ENCODE measurements at regions not wholly inside any gene's neighbourhood (a gene's known extent, or its start where the extent isn't known, plus 50 kb on each side); places are given as distances from the start of the nearest gene placed in this dataset.

DNA sequence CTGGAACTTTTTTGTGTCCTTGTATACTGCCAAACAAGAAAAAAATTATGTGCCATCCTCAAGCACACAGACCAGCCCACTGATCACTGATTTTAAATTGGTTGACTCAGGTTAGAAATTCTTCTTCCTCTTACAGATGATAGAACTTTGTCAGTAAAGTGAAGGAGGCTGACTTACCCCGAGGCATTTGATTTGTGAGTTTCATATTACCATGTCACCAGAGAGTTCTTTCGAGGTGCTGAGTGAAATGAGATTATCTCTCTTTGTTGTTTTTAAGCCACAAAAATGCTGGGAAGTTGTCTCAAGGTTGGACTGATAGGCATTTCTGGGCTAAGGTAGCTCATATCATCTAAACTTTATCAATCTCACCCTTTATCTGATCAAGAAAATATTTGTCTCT, 78.8 kb upstream of the FAM180A start:
- DNase-seq, result no peak

DNA sequence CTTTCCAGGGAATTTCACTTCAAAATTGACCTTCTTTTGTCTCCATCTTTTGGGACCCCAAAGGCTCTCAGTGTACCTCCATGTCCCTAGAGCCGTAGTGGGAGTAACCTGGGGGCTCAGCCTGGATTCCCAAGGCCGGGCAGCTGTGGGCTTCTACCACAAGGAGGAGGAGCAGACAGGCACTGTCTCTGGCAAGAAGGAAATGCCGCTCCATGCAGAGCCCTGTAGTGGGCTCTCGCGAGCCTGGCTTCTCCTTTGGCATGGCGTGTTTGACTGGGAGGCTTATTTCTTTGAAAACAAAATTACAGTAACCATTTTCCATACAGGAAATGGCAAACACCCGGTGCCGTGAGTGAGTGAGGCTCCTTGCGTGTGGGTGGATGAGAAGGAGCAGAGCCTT, 76.8 kb upstream of the FAM180A start:
- no peak for DNase-seq

DNA sequence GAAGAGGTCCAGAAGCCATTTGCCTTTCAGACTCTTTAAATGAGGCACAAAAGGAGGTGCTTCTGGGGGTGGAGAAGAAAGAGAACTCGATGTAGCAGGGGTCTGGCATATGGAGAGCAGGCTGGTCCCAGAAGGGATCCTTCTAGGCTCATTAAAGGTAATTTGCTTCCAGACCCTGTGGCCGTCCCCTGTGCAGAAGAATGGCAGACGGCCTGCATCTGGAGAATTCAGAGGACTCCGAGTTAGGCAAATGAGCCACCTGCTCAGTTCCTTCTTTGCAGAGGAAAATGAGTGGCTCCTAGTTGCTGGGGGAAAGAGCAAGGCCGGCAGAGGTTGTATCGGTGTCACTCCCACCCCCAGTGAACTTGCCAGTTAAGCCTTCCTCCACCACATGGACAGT, 73.8 kb upstream of the FAM180A start:
- no peak for DNase-seq

DNA sequence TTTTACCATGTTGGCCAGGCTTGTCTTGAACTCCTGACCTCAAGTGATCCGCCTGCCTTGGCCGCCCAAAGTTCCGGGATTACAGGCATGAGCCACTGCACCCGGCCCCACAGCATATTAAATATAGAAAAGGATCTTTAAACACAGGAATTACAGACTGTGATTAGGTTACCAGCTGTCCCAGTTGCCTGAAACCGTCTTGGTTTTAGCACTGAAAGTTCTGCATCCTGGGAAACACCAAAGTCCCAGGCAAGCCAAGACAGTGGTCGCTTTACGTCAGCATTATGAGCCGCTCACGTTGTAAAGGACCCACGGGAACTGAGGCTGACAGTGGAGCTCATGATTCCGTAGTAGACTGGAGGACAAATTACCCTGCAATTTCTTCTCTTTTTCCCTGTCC, 69.0 kb upstream of the FAM180A start:
- no peak for DNase-seq

DNA sequence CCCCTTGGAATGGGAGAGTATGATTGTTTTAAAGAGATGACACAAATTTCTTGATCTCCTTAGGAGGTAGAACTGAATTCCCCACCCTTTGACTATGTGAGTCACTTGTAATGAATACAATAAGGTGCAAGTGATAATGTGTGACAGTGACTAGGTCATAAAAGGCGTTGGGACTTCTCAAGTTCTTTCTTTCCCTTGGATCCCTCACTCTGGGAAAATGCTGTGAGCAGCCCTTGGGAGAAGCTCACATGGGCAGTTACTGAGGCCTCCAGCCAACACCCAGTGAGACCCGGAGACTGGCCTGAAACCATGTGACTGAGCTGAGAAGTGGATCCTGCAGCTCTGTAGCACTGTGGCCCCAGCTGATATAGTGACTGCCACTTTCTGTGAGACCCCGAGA, 66.4 kb upstream of the FAM180A start:
- no peak for DNase-seq

DNA sequence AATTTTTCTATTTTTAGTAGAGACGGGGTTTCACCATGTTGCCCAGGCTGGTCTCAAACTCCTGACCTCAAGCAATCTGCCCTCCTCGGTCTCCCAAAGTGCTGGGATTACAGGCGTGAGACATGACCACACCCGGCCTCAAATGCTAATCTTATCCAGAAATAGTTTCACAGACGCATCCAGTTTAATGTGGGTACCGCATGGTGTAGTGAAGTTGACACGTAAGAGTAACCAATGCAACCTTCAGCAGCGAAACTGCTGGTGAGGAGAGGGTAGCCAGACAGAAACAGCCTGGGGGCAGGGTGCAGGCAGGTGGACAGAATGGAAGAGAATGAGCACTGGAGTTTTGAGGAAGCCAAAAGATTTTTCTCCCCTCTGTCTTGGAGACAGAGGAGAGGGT, 63.5 kb upstream of the FAM180A start:
- DNase-seq, result no peak

DNA sequence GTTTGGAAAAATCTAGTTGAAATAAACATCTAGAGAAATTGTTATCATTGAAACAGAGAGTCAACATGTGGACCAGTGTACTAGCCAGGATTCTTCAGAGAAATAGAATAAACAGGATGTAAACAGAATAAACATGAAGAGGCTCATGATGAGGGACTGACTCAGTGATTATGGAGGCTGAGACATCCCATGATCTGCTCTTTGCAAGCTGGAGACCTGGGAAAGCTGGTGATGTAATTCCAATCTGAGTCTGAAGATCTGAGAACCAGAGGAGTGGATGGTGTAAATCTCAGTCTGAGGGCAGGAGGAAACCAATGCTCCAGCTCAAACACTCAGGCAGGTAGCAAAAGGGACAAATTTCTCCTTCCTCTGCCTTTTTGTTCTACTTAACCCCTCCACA, 62.9 kb upstream of the FAM180A start:
- DNase-seq, result no peak

DNA sequence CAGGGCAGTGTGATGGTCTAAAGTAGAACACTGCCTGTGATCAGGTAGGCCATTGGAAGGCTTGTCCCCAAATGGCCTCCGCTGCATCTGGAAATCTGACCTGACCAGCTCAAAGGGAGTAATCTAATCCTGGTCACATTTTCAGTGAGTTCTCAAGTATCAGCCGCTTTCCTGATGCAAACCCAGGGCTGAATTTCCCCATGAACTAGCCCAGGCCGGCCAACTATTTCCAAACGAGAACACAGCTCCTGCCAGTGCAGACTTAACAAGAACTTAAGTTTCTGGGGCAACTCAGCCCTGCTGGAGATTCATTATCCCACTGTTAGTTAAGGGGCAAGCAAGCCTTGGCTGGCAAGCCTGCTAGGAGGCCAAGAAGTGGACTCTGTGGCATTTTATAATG, 59.6 kb upstream of the FAM180A start:
- no peak for DNase-seq

DNA sequence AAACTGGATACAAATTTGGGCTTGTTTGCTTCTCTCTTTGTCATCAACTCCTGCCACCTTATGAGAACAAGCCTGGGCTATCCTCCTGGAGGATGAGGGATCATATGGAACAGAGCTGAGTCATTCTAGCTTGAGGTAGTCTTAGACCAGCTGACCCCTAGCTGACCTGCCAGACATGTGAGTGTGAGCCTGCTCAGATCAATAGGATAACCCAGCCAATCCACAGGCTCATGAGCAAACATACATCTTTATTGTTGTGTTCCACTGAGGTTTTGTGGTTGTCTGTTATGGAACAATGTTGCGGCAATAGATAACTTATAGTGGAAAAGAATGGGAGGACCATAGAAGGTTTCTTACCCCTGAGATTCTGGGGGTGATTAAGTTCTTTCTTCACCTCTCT, 54.5 kb upstream of the FAM180A start:
- DNase-seq, result no peak

DNA sequence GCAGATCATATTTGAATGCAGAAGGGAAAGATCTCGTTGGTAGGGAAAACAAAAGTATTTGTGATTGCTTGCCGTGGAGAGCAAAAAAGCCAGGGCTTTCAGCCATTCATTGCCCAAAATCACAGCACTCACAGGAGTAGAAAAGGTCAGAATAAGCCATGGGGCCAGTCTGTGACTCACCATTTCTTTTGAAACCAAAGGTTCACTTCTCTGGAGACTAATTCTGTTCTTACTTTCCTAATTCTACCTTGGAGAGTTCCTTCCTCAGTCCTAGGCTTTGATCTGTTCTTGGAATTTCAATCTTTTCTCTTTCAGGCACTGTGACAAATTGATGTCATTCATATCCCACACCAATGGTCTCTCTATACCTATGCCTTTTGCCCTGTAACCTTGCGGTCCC, 54.1 kb upstream of the FAM180A start:
- DNase-seq, result no peak

DNA sequence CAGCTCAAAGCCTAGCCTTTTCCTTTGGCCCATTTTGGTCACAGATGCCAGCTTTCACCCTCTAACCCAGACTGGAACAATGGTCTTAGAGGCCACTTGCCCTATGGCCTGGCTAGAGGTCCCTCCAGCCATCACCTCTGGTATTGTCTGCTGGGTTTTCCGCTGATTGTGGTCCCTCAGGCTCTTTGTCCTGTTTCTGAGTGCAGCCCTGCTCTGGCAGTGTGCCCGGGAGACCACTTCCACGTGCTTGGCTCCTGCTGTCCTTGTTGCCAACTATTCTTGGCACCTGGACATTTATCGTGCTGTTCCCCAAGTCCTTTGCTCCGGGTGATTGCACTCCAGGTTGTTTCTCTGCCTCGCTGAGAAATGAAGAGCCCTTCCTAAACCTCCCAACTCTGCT, 53.3 kb upstream of the FAM180A start:
- peak; percentile 12 for DNase-seq

DNA sequence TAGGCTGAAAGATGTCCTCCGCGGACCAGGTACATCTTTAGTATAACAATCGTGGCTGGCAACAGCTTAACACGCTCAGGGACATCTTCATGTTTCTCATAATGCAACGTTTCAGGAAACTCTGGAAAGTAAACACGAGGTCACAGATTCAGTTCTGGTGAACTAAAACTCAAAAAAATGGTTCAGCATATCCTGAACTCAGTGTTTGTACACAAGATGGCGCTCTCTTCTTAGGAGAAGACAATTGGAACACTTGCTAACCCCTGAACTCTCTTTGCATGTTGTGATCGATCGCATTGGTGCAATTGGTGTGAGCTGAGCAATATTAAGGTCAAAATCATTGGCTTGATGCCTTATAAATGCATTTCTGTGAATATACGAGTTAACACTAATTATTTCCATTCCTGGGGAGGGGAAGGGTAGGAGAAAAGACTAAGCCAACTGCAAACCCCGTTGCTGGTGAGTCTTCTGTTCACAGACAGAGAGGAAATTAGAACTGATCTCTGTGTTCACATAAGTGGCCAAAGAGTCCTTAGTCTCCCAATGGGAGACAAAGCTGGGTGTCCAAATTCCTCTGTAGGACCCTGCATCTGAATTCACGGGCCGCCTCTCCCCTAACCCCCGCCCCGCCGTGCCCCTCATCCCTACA, 52.6 kb upstream of the FAM180A start:
- DNase-seq, result peak; percentile 42

DNA sequence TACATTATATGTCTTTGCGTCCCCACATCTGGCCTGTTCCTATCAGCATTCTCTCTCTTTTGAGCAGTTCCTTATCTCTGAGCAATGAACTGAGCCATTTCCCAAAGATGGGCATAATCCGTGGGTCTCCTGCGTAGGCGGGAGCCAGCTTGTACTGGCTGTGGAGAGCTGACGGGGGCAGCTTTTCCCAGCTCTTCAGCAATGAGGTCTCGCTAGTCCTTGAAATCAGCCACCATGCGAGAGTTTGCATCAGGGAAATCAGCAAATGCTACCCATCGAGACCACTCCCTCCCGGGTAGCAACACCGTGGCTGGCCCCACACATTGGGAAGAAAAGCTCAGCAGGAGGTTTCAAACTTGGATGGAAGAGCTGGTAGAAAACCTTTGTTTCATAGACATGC, 51.9 kb upstream of the FAM180A start:
- DNase-seq, result no peak

DNA sequence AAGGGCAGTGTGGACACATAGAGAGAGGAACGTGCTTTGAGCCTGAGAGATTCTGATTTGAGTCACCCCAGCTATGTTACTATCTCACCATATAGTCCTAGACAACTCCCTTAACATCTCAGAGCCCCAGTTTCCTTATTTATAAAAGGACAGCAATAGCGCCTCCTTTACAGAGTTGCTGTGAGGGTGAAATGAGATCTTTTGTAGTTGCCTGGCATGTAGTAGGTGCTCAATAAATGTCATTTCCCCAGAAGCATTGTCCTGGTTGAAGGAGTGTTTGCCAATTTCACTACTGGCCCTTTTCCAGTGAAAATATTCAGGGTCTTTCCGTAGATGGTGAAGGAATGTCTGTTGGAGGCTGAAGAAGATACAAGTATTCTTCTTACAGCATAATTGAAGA, 51.3 kb upstream of the FAM180A start:
- no peak for DNase-seq
